Left lung (tissue), 4 donors: ENCODE measurements at regions not wholly inside any gene's neighbourhood (a gene's known extent, or its start where the extent isn't known, plus 50 kb on each side); places are given as distances from the start of the nearest gene placed in this dataset.

Experiments
- ATAC-seq: fragments of 200-7000 bp; cut with Tn5 transposase; one replicate; pipeline ENCODE4 v1.9.1; 2020; ENCODE audit warnings: moderate library complexity
- DNase-seq, 4 donors: peaks; one replicate each; pipeline ENCODE4 v3.0.0-alpha.2; 2013 to 2020
- H3K27ac ChIP-seq, 2 donors: fragments of 200-600 bp; sonication (generic) in 1 of 2; one replicate each; pipeline versions ENCODE4 v1.5.0 to v1.8.0; 2020 to 2021
- H3K27me3 ChIP-seq, 2 donors: fragments of 200-600 bp; sonication (generic) in 1 of 2; one replicate each; pipeline versions ENCODE4 v1.5.0 to v1.8.0; 2020 to 2021
- H3K36me3 ChIP-seq, 2 donors: fragments of 200-600 bp; sonication (generic) in 1 of 2; one replicate each; pipeline versions ENCODE4 v1.5.0 to v1.8.0; 2020 to 2021
- H3K4me1 ChIP-seq, 2 donors: fragments of 200-600 bp; one replicate each; pipeline ENCODE4 v1.8.0; 2021
- H3K4me3 ChIP-seq, 2 donors: fragments of 200-600 bp; sonication (generic) in 1 of 2; one replicate each; pipeline versions ENCODE4 v1.5.0 to v1.8.0; 2020 to 2021; ENCODE audit warnings: mild to moderate bottlenecking in 1 of 2
- H3K9me3 ChIP-seq, 2 donors: fragments of 200-600 bp; sonication (generic) in 1 of 2; one replicate each; pipeline versions ENCODE4 v1.5.0 to v1.8.0; 2020 to 2021
- CTCF ChIP-seq, 2 donors: fragments of 200-600 bp; sonication (generic) in 1 of 2; IDR thresholded peaks; one replicate each; pipeline versions ENCODE4 v1.5.0 to v1.8.0; 2021; ENCODE audit warnings: antibody characterized with exemption in 2 of 2
- intact Hi-C, 2 donors: fragments of 100-400 bp; cut with DNase I; formaldehyde crosslinking; loops; one replicate each; pipeline versions ENCODE4 v1.11.2 to v1.14.2; 2022
- donor health status: DM: no; HTN: yes; CAD: no.
- donor health status: DM: no; HTN: no; CAD: no.

GRCh38 chr1:25034736-25035522 lies 104.9 kb upstream of the RUNX3 start:
- Histone ChIP-seq H3K36me3 (no peaks in the 10 kb centered on the region), H3K9me3 (no peaks in the 10 kb centered on the region), H3K4me1 (peaks cover 3 to 57% of the 10 kb centered on the region in 2 donors), H3K27me3 (peaks cover 0 to 15% of the 10 kb centered on the region in 2 donors), H3K27ac (peak overlapping the region in 1 of 2 donors; percentile 82), H3K4me3 (no peak overlapping the region)
- intact Hi-C loops = loop anchor here in 1 of 2 donors (10.0 kb wide), 1 partner anchor 100 kb away; the partner anchor contains the start of gene RUNX3
- no peak for TF ChIP-seq CTCF (IDR thresholded peaks at IDR 0.05)
- no peak for ATAC-seq
- peak in 1 of 4 donors; percentile 74 for DNase-seq

- DNase-seq (peak in 2 of 4 donors; percentile 83 to 92), ATAC-seq (peak; percentile 54)
- H3K9me3 ChIP-seq = no peaks in the 10 kb centered on the region
- peaks cover 3 to 66% of the 10 kb centered on the region in 2 donors for H3K4me1 ChIP-seq
- no peaks in the 10 kb centered on the region for H3K36me3 ChIP-seq
- H3K27ac ChIP-seq = peak overlapping the region in 1 of 2 donors; percentile 82
- peak overlapping the region in 1 of 2 donors; percentile 6 for H3K4me3 ChIP-seq
- peaks cover 0 to 19% of the 10 kb centered on the region in 2 donors for H3K27me3 ChIP-seq
- no peak for TF ChIP-seq CTCF (IDR thresholded peaks at IDR 0.05)
- intact Hi-C loops = loop anchor here in 1 of 2 donors (10.0 kb wide), 1 partner anchor 99 kb away; the partner anchor contains the start of gene RUNX3
These were observed 104.0 kb upstream of the RUNX3 start for GRCh38 chr1:25033828-25034705.

GRCh38 chr1:25033030-25033827 lies 103.2 kb upstream of the RUNX3 start:
- Histone ChIP-seq H3K9me3 (no peaks in the 10 kb centered on the region), H3K27ac (peak overlapping the region in 1 of 2 donors; percentile 82), H3K4me1 (peaks cover 3 to 74% of the 10 kb centered on the region in 2 donors), H3K27me3 (peaks cover 0 to 28% of the 10 kb centered on the region in 2 donors), H3K4me3 (no peak overlapping the region), H3K36me3 (no peaks in the 10 kb centered on the region)
- DNase-seq (peak in 1 of 4 donors; percentile 45), ATAC-seq (no peak)
- intact Hi-C loops = loop anchor here in 1 of 2 donors (10.0 kb wide), 1 partner anchor 98 kb away; the partner anchor contains the start of gene RUNX3
- no peak for TF ChIP-seq CTCF (IDR thresholded peaks at IDR 0.05)

DNA sequence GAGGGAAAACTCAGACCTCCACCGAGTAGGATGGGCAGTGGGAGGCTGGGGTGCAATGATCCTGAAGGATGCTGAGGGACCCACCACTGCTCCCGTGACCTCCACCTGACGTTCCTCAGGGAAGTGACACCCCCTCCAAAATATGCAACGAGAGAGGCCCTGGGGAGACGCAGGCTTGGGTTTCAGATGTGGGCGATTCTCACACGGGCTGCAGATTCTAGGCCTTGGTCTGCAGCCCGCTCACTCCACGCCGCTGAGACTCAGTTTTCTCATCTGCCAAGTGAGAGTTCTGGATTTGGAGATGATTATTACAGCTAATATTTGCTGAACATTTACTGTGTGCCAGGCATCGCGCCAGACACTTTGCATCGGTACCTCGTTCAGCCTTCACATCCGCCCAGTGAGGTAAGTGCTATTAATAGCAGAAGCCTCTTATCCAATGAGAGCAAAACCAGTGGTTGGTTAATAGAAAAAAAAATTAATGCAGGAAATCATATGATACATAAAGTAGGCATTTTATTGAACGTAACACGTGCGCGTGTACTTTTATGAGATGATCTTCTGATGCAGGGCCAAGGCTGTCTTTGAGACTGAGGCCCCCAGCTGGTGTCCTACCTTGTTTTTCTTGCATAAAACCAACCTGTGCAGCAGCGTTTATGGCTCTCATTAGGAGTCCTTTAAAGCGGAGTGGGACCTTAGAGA lies 102.0 kb upstream of the RUNX3 start:
- Histone ChIP-seq H3K4me3 (no peak overlapping the region), H3K27ac (no peak overlapping the region), H3K36me3 (no peaks in the 10 kb centered on the region), H3K27me3 (peaks cover 0 to 35% of the 10 kb centered on the region in 2 donors), H3K4me1 (peaks cover 3 to 80% of the 10 kb centered on the region in 2 donors), H3K9me3 (no peaks in the 10 kb centered on the region)
- intact Hi-C loops = loop anchor here in 1 of 2 donors (10.0 kb wide), 1 partner anchor 97 kb away; the partner anchor contains the start of gene RUNX3
- DNase-seq (peak; percentile 15 to 77 (median 71)), ATAC-seq (peak; percentile 80)
- TF ChIP-seq CTCF (IDR thresholded peaks at IDR 0.05) = no peak
